T47D (cell line): ENCODE measurements at regions not wholly inside any gene's neighbourhood (a gene's known extent, or its start where the extent isn't known, plus 50 kb on each side); places are given as distances from the start of the nearest gene placed in this dataset.
"Not testable (repeated sequence)": the region's sequence is repeated elsewhere in the genome, so short reads cannot be mapped to it uniquely, and the experiment has no call there.

ENCODE experiments used
- DNase-seq, 2 experiments: peaks; one replicate each; pipeline versions ENCODE4 v3.0.0 to v3.0.0-alpha.2; 2011 to 2012; ENCODE audit warnings: low read depth in 1 of 2, low spot score in 1 of 2
- JUND ChIP-seq: IDR thresholded peaks from 2 replicates; pipeline ENCODE4 v1.6.1; 2012; ENCODE audit warnings: low read depth
- in situ Hi-C: cut with HindIII; loops from 2 replicates; pipeline ENCODE4 v1.10.0; 2016; ENCODE audit warnings: low sequenced_read_pairs, low pct_unique_long_range_greater_than_20kb

DNA sequence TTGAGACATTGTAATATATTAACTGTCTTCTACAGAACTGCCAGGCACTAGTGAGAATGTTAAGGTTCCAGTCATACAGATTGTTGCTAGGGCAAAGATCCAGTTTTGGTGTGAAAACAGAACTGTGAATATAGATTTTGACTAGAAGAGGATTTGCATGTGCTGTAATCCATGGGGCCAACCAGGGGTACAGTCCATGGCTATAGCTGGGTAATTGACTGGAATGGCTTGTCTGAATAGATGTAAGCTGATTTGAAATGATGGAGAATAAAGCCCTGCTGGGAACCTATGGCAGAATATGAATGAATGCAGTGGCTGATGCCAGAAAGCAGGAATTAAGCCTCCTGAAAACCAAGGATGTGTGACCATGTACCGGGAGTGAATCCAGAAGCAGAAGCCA lies 748.5 kb upstream of the CDH10 start:
- in situ Hi-C loops: no loop called here
- DNase-seq: no peak
- no peak for TF ChIP-seq JUND

GRCh38 chr5:25387953-25388352 lies 743.2 kb upstream of the CDH10 start:
- in situ Hi-C loops: no loop called here
- no peak for TF ChIP-seq JUND
- DNase-seq: no peak

DNA sequence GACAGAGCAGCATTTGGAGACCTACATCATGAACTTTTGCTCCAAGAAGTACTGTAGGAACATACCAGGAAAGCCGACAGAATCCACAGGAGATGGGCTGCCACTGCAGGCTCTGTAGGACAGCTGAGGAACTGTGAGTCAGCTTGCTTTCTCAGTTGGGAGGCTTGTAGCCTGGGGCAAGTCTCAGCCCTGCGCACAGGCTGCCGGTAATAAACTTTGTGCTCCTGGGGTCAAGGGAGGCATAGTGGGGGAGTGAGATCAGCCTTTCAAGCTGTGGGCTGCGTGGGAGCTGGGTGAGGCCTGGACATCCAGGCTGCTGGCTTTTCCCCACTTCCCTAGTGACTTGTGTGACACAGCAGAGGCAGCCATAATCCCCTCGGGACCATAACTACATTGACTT lies 718.0 kb upstream of the CDH10 start:
- no peak for TF ChIP-seq JUND
- DNase-seq: peak in 1 of 2 experiments; percentile 41
- in situ Hi-C loops: no loop called here

GRCh38 chr5:25358919-25359318 lies 714.1 kb upstream of the CDH10 start:
- no peak for TF ChIP-seq JUND
- in situ Hi-C loops: no loop called here
- no peak for DNase-seq

DNA sequence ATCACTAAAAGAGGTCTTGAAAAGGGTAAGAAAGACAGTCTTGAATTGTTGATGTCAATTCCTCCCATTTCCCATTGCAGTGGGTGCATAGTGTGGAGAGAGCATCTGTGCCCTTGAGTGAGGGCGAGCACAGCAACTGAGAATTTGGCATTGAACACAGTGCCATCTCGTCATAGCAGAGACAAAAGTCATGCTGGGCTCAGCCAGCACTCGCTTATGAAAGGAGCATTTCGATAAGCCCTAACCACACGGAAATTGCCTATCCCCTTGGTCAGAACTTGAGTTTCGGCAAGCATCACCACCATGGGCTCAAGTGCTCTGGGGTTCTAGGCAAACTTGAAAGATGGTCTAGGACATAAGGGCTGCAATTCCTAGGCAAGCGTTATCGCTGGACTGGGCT lies 712.8 kb upstream of the CDH10 start:
- in situ Hi-C loops: no loop called here
- no peak for TF ChIP-seq JUND
- no peak for DNase-seq

DNA sequence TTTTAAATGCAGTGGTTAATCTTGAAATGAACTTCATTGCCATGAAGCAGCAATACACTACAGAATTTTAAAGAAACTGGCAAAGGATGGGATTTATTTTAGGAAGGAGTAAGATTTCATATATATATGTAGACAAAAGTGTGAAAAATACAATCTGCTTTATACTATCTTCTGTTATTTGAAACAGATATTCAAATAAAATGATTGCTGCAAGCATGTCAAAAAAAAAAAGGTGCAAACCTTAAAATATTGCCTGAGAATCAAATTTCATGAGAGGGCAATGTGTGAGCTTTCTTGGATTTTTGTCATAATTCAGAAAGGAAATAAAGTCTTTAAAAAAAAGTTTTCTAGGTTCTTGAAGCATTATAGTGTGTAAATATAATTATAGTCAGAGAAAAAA lies 705.0 kb upstream of the CDH10 start:
- no peak for DNase-seq
- in situ Hi-C loops: no loop called here
- TF ChIP-seq JUND: no peak

DNA sequence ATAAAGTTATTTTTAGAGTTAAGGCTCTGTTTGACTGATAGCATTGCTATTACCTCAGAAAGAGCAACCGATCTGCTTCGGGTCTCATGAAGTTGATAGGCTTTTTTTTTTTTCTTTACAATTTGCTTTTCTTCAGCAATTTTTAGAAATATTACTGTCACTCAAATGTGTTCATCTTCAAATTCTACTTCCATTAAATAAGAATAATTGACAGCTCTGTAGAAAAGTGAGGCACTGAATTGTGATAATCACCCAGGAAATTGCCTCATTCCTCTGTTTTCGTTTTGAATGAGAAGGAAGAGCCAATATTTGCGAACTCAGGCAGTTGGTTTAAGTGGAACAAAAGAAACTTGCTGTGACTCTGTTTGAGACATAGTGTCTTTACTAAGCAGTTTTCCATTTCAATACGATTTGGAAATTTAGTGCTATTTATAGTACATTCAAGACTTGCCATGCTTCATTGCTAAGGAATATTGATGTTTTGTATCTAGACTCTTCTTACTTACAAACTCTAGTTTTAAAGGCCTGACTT lies 700.5 kb upstream of the CDH10 start:
- in situ Hi-C loops: no loop called here
- TF ChIP-seq JUND: no peak
- no peak for DNase-seq

GRCh38 chr5:25339541-25339940 lies 694.8 kb upstream of the CDH10 start:
- in situ Hi-C loops: no loop called here
- TF ChIP-seq JUND: no peak
- no peak for DNase-seq

- TF ChIP-seq JUND: no peak
Observed at GRCh38 chr5:25334350-25334749, 689.6 kb upstream of the CDH10 start.

GRCh38 chr5:25330721-25331120 lies 685.9 kb upstream of the CDH10 start:
- TF ChIP-seq JUND: no peak
- in situ Hi-C loops: no loop called here
- DNase-seq: no peak

More at GRCh38 chr5:25334350-25334749, 689.6 kb upstream of the CDH10 start:
- no peak for DNase-seq
- in situ Hi-C loops: no loop called here

DNA sequence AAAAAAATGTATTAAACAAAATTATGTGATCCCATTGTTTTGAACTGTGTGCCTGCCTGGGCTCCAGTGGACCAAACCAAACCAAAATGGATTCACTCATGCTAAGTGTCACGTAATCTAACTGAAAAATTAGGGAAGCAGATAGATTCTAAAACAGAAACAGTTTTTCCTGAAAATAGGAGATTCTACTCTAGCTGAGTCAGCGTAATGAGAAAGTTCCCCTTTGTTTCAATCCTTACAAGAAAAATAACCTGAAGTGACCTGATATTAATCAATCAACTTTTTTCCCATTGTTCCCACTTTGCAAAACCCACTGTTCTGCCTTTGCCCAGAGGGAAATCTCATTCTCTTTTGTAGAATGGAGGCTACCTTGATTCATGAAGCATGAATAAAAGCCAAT lies 682.4 kb upstream of the CDH10 start:
- in situ Hi-C loops: no loop called here
- no peak for DNase-seq
- TF ChIP-seq JUND: no peak

DNA sequence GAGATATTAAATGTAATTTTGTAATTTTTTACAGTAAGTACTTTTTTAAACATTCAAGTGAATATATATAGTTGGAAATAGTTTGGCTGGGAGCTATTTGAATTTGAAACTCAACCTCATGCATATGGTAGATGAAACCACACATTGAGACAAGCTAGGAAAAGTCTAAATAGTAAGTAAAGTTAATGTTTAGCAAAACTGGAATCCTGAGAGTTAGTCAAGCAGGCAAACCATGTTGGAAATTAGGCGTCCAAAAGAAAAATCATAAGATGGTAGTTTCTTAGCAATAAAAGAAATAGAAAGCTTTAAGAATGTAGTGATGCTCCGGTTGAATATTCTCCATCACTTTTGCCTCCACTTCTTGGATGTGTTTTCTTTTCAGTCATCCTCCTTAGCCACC lies 657.1 kb upstream of the CDH10 start:
- in situ Hi-C loops: no loop called here
- TF ChIP-seq JUND: no peak
- no peak for DNase-seq

- in situ Hi-C loops: no loop called here
- TF ChIP-seq JUND: no peak
- no peak for DNase-seq
Observed at GRCh38 chr5:25295067-25295466, 650.3 kb upstream of the CDH10 start.

DNA sequence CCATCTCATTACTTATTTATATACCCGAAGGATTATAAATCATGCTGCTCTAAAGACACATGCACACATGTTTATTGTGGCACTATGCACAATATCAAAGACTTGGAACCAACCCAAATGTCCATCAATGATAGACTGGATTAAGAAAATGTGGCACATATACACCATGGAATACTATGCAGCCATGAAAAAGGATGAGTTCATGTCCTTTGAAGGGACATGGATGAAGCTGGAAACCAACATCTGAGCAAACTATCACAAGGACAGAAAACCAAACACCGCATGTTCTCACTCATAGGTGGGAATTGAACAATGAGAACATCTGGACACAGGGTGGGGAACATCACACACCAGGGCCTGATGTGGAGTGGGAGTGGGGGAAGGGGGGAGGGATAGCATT lies 645.0 kb upstream of the CDH10 start:
- in situ Hi-C loops: not testable (repeated sequence)

More for the DNA sequence above, 645.0 kb upstream of the CDH10 start:
- DNase-seq: not testable (repeated sequence)
